ENCODE measurements at regions not wholly inside any gene's neighbourhood (a gene's known extent, or its start where the extent isn't known, plus 50 kb on each side); places are given as distances from the start of the nearest gene placed in this dataset.

DNA sequence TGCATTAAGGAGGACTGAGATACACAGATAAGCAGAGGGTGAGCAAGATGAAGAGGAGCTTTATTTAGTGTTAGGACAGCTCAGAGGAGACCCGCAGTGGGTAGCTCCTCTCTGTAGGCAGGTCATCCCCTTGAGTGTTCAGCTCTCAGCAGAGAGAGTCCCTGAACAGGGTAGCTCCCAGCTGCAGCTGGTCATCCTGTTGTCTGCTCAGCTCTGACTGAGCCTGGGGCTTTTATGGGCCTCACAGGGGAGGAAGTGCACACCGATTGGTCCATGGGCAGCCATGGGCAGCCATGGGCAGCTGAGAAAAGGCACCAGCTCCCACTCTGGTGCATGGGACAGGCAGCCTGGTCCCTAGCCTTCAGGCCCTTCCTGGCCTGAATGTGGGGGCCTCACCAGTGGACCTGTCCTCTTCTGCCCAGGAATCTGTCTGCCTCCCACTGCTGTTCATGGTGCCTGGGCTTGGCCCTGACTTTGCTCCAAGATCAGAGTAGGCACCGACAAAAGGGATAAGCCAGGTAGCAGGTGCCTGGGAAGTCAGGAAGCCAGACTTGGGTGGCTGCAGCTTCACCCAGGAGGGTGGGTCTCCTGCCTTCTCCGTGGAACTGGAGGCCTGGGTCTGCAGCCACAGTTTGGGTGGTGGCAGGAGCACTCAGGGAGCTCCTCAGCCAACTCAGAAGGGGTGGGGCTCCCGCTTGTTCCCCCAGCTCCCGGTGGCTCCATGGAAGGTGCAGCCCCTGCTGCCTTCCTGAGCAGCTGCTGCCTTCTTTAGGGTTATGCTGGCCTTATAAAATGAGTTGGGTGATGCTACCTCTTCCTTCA is 54.7 kb downstream of the MYEOV start:
- DNase-seq = no peak

DNA sequence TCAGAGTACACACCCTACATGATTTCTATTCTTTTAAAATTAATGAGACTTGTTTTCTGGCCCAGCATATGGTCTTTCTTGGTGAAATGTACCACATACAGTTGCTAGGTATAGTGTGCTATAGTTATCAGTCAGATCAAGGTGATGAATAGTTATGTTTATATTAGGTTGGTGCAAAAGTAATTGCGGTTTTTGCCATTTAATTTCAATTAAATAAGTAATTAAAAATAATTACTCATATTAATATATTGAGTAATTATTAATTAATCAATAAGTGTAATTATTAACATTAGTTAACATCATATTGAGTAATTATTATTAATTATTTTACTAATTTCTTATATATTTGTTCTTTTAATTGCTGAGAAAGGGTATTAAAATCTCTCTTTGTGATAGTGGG is 56.1 kb downstream of the MYEOV start:
- no peak for DNase-seq

DNA sequence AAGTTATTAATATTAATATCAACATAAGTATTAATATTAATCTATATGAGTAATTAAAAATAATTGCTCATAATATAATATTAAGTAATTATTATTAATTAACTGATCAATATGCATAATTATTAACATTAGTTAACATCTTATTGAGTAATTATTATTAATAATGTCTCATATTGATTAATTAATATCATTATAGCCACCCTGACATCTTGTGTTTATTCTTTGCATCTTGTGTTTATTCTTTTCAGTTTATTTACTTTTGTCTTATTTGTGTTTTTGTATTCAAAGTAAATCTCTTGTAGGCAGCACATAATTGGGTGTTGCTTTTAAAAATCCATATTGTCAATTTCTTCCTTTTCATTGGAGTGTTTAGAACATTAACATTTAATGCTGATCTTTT is 56.6 kb downstream of the MYEOV start:
- no peak for DNase-seq

DNA sequence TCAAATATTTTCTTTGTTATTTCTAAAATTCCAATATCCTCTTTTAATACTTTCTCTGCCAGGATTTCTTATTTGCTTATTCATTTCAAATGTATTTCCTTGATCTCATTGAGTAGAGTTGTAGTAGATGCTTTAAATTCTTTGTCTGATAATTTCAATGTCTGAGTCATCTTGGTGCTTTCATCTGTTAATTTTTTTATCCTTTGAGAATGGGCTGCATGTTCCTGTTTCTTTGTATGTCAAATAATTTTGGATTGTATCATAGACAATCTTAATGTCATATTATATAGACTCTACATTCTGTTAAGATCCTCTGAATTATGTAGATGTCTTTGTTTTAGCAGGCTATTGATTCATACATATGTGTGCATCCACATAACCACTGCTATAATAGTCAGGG is 57.5 kb downstream of the MYEOV start:
- DNase-seq = no peak

DNA sequence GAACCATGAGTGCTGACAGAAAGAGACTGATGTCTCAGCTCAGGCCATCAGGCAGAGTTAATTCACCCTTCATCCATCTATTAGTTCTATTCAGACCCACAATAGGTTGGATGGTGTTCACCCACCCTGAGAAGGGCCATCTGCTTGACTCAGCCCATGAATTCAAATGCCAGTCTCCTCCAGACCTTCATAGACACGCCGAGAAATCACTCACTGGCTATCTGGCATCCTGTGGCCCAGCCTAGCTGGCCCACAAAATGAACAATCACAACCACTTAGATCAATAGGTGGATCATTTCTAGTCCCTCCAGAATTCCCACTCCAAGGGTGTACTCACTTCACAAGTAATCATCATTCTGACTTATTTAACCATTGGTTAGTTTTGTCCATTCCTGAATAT is 58.2 kb downstream of the MYEOV start:
- no peak for DNase-seq

DNA sequence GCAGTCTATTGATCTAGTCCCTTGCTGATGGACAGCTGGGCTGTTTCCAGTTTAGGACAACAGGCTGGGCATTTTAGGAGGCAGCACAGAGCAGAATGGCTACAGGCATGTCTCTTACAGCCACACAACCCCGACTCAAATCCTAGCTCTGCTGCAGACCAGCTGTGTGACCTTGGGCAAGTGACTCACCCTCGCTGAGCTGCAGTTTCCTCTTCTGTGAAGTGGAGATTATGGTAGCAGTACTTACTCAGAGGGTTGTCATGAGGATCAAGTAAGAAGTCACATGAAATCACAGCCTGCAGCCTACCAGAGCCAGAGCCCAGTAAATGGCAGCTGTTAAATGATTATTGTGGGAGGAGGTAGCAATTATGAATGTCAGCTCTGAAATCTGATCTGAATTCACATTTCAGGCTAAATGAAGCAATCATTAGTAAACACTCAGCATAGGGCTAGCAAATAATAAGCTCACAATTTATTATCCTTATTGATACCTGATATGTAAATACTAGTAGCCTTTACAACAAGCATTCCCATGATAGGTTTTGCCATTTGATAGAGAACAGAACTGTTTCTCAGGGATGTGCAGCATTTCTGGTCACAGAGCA is 58.9 kb downstream of the MYEOV start:
- peak; percentile 50 for DNase-seq

DNA sequence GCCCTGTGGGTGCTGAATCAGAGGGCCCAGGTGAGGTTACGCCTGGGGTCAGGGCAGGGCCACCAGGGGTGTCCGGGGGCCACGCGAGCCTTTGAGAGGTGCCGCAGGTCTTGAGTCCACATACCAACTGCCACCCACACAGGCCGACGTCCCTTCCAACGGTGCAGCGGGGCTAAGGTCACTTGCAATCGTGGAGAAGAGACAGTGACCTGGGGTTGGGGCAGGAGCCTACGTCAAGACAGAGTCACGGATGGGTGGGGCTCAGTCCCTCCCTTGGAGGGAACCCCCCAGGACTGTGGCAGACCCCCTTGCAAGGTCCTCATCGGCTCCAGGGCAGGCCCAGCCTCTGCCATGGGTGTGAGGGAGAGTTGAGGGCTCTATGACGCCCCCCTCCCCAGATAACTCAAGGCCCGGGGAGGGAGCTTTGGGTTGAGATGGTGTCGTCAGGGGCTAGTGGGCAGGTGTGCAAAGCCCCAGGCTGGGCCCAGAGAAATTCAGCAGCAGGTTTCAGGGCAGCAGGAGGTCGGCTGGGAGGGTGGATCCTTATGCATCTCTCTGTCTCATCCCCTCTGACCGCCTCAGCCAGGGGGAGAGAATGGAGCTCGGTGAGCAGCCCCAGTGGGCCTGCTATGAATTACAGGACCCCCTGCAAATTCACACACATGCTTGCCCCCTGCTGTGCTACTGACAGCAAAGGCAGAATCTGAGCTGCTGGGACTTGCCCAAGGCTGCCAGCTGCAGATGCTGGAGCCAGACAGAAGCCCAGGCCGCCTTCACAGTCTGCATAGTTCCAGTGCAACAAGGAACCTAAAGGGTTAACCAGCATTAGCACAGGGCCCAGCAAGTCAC is 60.0 kb downstream of the MYEOV start:
- DNase-seq = no peak

DNA sequence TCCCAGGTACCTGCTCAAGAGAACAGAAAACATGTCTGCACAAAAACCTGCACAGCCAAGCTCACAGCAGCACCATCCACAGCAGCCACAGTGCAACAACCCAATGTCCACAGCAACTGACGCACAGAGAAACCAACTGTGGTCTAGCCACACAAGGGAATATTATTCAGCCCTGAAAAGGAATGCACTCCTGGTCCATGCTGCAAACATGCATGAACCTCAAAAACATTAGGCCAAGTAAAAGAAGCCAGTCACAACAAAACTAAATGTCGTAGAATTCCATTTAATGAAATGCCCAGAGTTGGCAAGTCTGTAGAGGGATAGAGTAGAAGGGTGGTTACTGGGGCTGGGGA is 60.6 kb downstream of the MYEOV start:
- no peak for DNase-seq

DNA sequence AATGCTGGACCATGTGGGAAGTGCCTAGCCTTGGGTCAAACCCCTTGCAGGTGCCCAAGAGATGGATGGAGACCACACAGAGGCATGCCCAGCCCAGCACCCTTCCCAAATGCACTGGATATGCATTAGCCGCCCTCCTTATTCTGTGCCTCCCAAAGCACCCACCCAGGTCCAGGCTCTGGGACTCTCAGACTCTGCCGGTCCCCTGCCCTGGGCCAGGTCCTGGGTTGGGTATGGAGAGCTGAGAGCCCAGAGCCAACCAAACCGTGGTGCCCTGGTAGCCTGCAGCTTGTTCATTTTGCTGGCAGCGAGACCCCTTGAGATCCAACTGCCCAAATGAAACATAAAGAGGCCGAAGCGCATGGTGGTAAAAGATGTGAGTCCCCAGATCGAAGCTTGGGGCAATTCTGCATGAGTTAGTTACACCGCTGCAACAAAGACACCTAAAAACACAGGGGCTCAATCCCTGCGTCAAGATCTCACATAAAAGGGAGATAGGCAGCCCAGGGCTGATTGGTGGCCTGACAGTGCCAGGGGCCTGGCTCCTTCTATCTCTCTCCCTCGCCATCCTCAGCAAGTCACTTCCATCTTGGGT is 61.5 kb downstream of the MYEOV start:
- no peak for DNase-seq

DNA sequence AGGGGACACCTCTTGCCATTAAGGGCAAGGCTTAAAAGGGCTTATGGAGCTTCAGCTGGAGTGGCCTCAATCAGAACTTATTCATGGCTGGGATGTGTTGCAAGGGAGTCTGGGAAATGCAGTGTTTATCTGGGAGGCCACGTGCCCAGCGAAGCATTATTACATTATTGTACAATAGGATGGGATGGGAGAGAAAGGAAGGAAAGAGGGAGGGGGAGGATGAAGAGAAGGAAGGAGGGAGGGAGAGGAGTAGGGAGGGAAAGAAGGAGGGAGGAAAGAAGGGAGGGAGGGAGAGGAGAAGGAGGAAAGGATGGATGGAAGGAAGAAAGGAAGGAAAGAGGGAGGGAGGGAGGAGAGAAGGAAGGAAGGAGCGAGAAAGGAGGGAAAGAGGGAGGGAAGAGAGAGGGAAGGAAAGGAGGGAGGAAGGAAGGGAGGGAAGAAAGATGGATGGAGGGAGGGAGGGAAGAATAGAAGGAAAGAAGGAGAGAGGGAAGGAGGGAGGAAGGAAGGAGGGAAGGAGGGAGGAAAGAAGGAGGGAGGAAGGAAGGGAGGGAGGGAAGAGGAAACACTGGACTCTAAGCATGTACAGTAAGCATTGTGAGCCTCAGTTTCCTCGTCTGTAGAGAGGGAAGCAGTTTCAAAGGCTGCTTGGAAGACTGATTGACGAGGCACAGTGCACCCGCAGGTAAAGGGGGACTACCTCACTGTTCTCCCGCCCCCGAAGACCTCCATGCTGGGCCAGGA is 62.2 kb downstream of the MYEOV start:
- no peak for DNase-seq

DNA sequence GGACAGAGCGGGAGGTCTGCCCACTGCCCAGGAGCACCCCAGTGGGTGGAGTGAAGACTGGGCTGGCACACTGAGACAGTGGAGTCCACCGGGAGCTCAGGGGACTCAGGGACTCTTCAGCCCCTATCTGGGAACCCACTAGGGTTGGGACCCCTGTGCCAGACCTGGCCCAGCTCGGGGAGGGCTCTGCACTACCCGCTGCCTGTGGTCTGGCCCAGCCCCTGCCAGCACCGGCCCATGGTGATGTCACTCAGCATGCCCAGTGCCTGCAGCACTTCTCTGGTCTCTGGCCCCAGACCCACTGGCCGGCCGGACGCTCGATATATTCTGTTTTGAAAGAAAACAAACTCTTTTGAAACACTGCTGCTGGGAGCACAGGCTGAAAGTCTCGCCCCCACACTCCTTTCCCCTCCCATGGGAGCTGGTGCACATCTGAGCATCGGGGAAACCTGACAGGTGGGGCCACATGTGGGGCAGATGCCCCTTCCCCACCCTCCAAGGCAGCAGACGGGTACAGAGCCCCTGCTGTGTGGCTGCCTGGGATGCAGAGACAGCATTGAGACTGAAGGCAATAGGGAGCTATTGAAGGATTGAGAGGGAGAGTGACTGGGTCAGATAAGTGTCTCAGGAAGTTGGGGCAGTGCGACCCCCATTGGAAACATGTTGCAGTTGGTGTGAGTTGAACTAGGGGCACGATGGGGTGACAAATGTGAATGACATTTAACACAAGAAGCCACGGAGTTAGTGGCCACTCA is 62.9 kb downstream of the MYEOV start:
- DNase-seq = no peak

DNA sequence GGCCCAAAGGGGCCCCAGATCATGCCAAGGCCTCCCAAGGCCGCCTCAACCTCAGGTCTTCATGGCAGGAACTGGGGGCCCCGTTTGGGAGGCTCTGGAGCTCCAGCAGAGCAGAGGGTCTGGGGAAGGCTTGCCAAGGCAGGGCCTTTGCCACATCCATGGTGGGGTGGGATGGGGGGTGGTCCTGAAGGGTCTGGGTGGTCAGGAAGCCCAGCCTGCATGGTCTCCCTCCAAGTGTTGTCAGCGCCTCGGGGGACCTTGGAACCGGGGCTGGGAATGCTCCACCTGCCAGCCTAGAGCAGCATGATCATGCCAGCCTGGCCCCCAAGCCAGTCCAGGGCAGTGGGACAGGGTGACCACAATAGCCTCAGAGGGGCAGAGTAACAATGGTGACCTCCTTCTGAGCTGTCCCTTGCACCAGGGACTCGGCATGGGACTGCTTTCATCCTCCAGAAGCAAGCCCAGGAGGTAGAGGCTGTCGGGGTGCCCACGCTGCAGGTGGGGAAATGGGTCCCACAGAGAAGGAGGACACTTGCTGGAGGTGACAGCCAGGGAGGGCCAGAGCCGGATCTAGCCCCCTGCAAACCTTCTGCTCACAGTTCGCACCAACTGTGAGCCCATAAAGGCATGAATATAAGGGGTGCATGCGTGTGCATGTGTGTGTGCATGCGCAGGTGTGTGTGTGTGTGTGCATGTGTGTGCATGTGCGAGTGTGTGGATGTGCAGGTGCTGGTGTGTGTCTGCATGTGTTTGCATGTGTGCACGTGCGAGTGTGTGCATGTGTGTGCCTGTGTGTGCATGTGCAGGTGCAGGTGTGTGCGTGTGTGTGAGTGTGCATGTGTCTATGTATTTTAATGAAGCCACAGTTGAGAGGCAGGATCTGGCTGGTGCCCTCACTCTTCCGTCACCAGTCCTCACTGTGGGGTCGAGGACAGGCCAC is 63.8 kb downstream of the MYEOV start:
- no peak for DNase-seq

DNA sequence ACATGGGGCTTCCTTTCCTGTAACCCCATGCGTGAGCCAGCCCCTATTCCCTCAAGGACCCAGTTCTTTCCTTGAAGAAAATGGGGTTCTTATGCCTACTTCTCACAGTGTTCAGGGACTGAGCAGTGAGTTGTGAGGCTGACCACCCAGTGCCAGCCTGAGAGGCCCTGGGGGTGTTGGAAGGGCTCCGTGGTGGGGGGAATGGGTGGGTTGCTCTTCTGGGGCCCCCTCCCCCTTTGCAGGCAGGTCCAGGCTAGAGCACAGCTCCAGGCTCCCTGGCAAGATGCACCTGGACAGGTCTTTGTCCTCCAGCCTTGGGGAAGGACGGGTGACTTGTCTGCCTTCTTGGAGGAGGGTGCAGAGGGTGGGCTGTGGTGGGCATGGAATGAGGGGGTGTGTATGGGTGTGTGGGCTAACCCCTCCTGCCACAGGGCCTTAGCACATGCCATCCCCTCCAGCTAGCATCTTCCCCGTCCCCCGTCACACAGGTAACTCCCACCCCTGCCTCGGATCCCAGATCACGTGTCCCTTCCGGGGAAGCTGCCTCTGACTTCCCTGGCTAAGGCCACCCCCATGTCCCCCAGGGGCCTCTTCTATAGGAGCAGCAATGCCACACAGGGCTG is 64.6 kb downstream of the MYEOV start:
- DNase-seq = no peak

DNA sequence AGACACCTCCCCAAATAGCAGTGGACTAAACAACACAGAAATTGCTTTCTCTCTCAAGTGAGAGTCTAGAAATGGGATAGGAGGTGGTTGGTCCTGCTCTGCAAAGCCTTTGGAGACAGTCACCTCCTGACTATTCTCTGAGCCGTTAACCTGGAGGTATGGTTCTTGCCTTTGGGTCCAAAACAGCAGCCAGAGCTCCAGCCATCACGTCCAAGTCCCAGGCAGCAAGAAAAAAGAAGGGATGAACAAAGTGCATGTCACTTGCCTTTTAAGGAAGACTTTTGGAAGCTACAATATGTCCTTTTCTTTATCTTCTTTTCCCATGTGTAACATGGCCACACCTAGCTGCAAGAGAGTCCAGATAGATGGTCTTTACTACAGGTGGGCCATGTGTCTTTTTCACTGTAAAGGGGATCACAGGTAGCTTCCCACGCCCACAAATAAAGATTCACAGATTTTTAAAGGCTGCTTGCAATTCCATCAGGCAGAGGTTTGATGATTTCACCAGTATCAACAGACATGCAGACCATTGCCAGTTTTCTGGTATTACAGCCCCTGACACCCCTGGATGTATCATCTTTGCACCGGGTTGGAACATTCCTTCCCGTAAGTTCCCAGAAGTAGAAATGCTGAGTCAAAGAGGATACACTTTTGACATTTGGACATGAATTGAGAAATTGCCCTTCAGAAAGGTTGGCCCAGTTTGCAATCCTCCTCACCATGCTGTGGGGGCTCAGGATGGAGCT is 66.0 kb downstream of the MYEOV start:
- no peak for DNase-seq

DNA sequence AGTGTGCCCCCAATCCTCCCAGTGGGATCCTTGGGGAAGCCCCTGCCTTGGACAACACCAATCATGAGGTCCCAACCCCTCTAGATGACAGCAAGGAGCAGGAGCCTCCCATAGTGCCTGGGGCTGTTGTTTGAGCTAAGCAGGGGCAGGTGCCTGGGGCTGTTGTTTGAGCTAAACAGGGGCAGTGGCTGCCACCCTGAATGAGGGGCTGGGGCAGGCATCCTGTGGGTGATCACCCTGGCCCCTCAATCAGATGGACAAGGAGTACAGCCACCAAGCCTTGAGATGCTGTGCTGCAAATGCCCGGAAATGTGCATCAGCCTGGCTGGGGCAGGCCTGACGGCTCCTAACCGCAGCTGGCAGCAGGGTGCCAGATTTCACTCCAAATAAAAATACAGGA is 66.7 kb downstream of the MYEOV start:
- DNase-seq = no peak

DNA sequence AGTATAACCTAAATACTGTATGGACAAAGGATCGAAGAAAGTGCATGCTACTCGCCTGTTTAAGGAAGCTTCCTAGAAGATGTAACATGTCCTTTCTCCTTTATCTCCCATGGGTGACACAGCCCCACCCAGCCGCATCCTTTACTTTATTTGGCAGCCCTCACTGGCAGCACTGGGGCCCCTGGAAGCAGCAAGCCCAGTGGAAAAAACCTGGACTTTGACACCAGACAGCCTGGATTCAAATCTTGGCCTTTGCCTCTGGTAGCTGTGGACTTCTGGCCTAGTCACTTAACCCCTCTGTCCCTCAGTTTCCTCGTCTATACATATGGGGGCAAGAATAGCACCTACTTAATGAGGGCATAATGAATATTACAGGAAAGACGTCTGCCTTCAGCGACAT is 67.1 kb downstream of the MYEOV start:
- DNase-seq = no peak

DNA sequence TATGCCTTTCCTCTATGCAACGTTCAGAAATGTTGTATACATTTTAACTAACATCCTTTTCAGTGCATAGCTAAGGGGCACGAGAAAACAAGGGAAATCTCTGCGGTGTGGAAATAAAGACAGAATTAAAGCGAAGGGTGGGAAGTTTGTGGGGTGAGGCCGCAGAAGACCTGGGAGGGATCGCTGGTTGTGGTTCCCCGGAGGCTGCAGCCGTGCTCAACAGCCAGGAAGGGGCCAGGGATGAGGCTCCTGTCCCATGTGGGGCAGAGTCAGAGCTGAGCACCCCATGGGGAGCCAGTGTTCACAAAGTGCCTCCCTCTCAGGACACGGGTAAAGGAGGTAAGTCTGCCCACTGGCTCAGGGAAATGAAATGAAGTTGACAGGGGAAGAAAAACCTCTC is 67.5 kb downstream of the MYEOV start:
- DNase-seq = no peak

DNA sequence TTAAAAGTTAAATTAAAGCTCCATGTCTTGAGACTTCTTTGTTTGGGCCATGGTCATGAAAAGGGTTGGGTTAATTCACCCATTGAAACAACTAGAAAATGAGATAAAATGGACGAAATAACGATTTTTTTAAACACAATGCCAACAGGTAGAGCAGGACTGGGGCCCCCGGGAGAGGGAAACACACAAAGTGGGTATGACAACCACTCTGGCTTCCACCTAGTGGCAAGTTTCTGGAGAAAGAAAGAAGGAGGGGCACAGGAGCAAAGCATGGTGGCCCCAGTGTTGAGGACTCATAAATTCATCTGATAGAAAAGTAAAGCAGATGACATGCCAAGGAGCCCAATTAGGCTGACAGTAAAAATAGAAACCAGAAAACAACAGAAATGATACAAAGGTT is 68.4 kb downstream of the MYEOV start:
- DNase-seq = no peak

DNA sequence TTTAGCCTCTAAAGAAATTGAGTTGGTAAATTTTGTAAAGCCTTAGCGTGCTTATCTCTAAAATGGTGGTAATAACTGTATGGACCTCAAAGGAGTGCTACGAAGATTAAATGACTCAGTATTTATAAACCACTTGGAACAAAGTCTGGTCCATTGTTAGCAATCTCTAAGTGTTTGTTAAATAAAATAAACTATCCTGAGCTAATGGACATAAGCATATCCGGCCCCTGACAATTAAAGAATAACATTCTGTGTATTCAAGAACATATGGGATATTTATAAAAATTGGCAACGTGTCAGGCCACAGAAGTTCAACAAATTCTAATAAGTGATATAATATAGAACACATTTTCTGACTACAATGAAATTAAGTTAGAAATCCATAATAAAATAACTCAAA is 71.0 kb downstream of the MYEOV start:
- peak; percentile 28 for DNase-seq

DNA sequence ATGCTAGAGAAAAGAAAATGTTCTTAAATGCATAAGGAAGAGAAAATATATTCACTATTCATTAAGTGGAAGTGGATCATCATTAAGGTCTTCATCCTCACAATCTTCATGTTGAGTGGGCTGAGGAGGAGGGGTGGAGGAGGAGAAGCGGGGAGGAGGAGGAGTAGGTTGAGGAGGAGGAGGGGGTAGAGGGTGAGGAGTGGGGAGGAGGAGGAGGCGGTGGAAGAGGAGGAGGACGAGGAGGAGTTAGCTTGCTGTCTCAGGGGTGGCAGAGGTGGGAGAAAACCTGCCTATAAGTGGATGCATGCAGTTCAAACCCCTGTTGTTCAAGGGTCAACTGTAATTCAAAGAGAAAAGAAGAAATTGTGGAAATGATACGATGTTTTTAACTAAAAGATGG is 71.6 kb downstream of the MYEOV start:
- DNase-seq = no peak

Measured in NCI-H1105 treated with DMSO at 0.1 percent for 48 hours (cell line).